ENCODE measurements at regions not wholly inside any gene's neighbourhood (a gene's known extent, or its start where the extent isn't known, plus 50 kb on each side); places are given as distances from the start of the nearest gene placed in this dataset.

- CTCF ChIA-PET: interaction anchor here (1.2 to 2.2 kb wide), 3 partner anchors 12 to 16 kb away, joined by 3 to 7 read pairs (median 3); no protein-coding TSS in a partner anchor
- Histone ChIP-seq H3K9ac (replicated peaks; ENCODE audit: extremely low read depth, insufficient read depth, low read length) (no peak overlapping the region), H2AFZ (ENCODE audit: low read depth, low read length) (no peak overlapping the region), H3K27ac (ENCODE audit: insufficient read depth, low read depth, low read length) (no peak overlapping the region), H3K79me2 (ENCODE audit: control insufficient read depth, insufficient read depth, low read length) (no peaks in the 10 kb centered on the region), H3K27me3 (ENCODE audit: control insufficient read depth in 2 of 2, insufficient read depth in 2 of 2, low read length in 2 of 2) (no peaks in the 10 kb centered on the region), H3K9me3 (replicated peaks; ENCODE audit: control insufficient read depth, insufficient read depth, low read length) (no peaks in the 10 kb centered on the region), H3K4me1 (ENCODE audit: control insufficient read depth, extremely low read depth, insufficient read depth, low read length) (no peaks in the 10 kb centered on the region), H3K4me2 (ENCODE audit: insufficient read depth, low read length) (no peak overlapping the region), H3K9me1 (replicated peaks; ENCODE audit: control insufficient read depth, extremely low read depth, insufficient read depth, low read length) (no peaks in the 10 kb centered on the region), H3K4me3 (replicated peaks in 1 of 3; ENCODE audit: insufficient read depth in 1 of 3, low read depth in 1 of 3, low read length in 3 of 3) (no peak overlapping the region), H4K20me1 (replicated peaks; ENCODE audit: control insufficient read depth, extremely low read depth, insufficient read depth, low read length) (no peaks in the 10 kb centered on the region), H3K36me3 (ENCODE audit: control insufficient read depth in 2 of 2, extremely low read depth in 1 of 2, insufficient read depth in 2 of 2, low read length in 2 of 2) (no peaks in the 10 kb centered on the region)
- no TSS peak for BruUV-seq (replicated peaks)
- FAIRE-seq (no peak), DNase-seq (ENCODE audit: low read depth, low spot score) (no peak)
- POLR2A ChIA-PET: no interaction called here
- dilution Hi-C loops (cut with MboI; ENCODE audit: extremely low pct_ligation_motif_present, low sequenced_read_pairs) (no loop called here), intact Hi-C loops (cut with micrococcal nuclease) (no loop called here)
- no peak for TF ChIP-seq JUN (IDR thresholded peaks at IDR 0.05; ENCODE audit: borderline replicate concordance, insufficient read depth, insufficient read length, low read depth)
- no peak for TF ChIP-seq CTCF (IDR thresholded peaks at IDR 0.05; ENCODE audit: extremely low read depth in 1 of 2, insufficient read depth in 1 of 2, low read depth in 1 of 2, low read length in 2 of 2)
- TF ChIP-seq POLR2A (IDR thresholded peaks at IDR 0.05; ENCODE audit: low read depth, low read length): no peak
- TF ChIP-seq FOS (IDR thresholded peaks at IDR 0.05; ENCODE audit: borderline replicate concordance, insufficient read depth, low read length): no peak
- TF ChIP-seq MYC (IDR thresholded peaks at IDR 0.05; ENCODE audit: low read depth, low read length): no peak
- no peak for TF ChIP-seq GATA2 (IDR thresholded peaks at IDR 0.05; ENCODE audit: insufficient read depth, insufficient read length, low read depth, low read length)
- TF ChIP-seq, protein P1, sequence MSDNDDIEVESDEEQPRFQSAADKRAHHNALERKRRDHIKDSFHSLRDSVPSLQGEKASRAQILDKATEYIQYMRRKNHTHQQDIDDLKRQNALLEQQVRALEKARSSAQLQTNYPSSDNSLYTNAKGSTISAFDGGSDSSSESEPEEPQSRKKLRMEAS (IDR thresholded peaks at IDR 0.05; ENCODE audit: insufficient read depth, insufficient read length): no peak
- no peak for TF ChIP-seq EZH2 (IDR thresholded peaks at IDR 0.05; ENCODE audit: borderline replicate concordance, low read depth, low read length, severe bottlenecking)
- no peak for TF ChIP-seq POLR2AphosphoS5 (IDR thresholded peaks at IDR 0.05; ENCODE audit: insufficient read depth, low read depth, low read length)
Observed at GRCh38 chr1:193574913-193575312, 388.5 kb upstream of the B3GALT2 start.
